ENCODE measurements at regions not wholly inside any gene's neighbourhood (a gene's known extent, or its start where the extent isn't known, plus 50 kb on each side); places are given as distances from the start of the nearest gene placed in this dataset.

DNA sequence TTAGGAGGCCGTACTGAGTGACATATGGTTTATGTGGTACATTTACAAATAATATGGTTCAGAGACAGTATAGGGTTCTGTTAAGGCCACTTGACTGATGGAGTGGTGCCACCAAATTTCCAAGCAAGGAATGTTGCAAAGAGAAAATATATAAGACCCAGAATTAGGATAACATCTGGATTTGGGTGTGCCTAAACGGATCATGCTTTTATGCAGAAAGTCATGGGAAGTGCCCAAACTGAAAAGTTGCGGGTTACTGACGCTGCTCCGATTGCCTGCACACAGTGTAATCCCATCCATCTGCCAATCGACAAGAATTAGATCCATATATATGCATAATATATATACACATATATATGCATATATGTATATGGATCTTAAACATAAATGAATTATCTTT, 138.4 kb upstream of the DCN start:
- TF ChIP-seq POLR2A (IDR thresholded peaks at IDR 0.05; ENCODE audit: low read depth, low read length), result no peak
- TF ChIP-seq PAX5 (IDR thresholded peaks at IDR 0.05; ENCODE audit: insufficient read depth, low read length, severe bottlenecking), result no peak
- TF ChIP-seq TAF1 (IDR thresholded peaks at IDR 0.05; ENCODE audit: low read depth, low read length), result no peak
- no peak for TF ChIP-seq POLR2AphosphoS5 (IDR thresholded peaks at IDR 0.05; ENCODE audit: low read depth, low read length)
- TF ChIP-seq SPI1 (IDR thresholded peaks at IDR 0.05; ENCODE audit: low read depth, low read length), result no peak

All from GM12891 (cell line).